Trophoblast cell (in vitro differentiated cells and primary cell): ENCODE measurements at regions not wholly inside any gene's neighbourhood (a gene's known extent, or its start where the extent isn't known, plus 50 kb on each side); places are given as distances from the start of the nearest gene placed in this dataset.

Experiments used
- DNase-seq, 2 donors: peaks; one replicate each; pipeline ENCODE4 v3.0.0-alpha.2; 2016
- H2AFZ ChIP-seq: 2 replicates; pipeline ENCODE4 v1.6.1; 2013; ENCODE audit warnings: low read length, moderate library complexity, mild to moderate bottlenecking; ENCODE audit not compliant: insufficient read depth, poor library complexity
- H2AK5ac ChIP-seq: 2 replicates; pipeline ENCODE4 v1.6.1; 2013; ENCODE audit warnings: mild to moderate bottlenecking, low read length
- H2BK120ac ChIP-seq: 2 replicates; pipeline ENCODE4 v1.6.1; 2013; ENCODE audit warnings: low read length, mild to moderate bottlenecking, moderate library complexity; ENCODE audit not compliant: insufficient read depth, poor library complexity
- H2BK12ac ChIP-seq: 2 replicates; pipeline ENCODE4 v1.6.1; 2013; ENCODE audit warnings: mild to moderate bottlenecking, low read length, moderate library complexity
- H2BK5ac ChIP-seq: 2 replicates; pipeline ENCODE4 v1.6.1; 2013; ENCODE audit warnings: low read length, low read depth, moderate library complexity, mild to moderate bottlenecking; ENCODE audit not compliant: poor library complexity
- H3K14ac ChIP-seq: 2 replicates; pipeline ENCODE4 v1.6.1; 2013; ENCODE audit warnings: mild to moderate bottlenecking, low read length
- H3K18ac ChIP-seq: 2 replicates; pipeline ENCODE4 v1.6.1; 2013; ENCODE audit warnings: mild to moderate bottlenecking, low read length
- H3K23ac ChIP-seq: 2 replicates; pipeline ENCODE4 v1.6.1; 2013; ENCODE audit warnings: low read length
- H3K27ac ChIP-seq: 2 replicates; pipeline ENCODE4 v1.5.1; 2013; ENCODE audit warnings: low read depth, mild to moderate bottlenecking, inconsistent platforms, low read length, moderate library complexity
- H3K27me3 ChIP-seq: 2 replicates; pipeline ENCODE4 v1.6.1; 2013; ENCODE audit warnings: inconsistent platforms, mild to moderate bottlenecking, low read length, moderate library complexity; ENCODE audit not compliant: insufficient read depth
- H3K36me3 ChIP-seq, 2 experiments: 1 replicate in 1 of 2; 2 replicates in 1 of 2; pipeline ENCODE4 v1.6.1; 2013; ENCODE audit warnings: low read length in 2 of 2, mild to moderate bottlenecking in 2 of 2, moderate library complexity in 1 of 2; ENCODE audit not compliant: insufficient read depth in 2 of 2, control insufficient read depth in 1 of 2
- H3K4ac ChIP-seq: 2 replicates; pipeline ENCODE4 v1.6.1; 2013; ENCODE audit warnings: low read depth, mild to moderate bottlenecking, low read length, moderate library complexity
- H3K4me1 ChIP-seq, 2 experiments: 1 replicate in 1 of 2; 2 replicates in 1 of 2; pipeline ENCODE4 v1.6.1; 2013; ENCODE audit warnings: low read length in 2 of 2, mild to moderate bottlenecking in 2 of 2, moderate library complexity in 1 of 2; ENCODE audit not compliant: insufficient read depth in 2 of 2, control insufficient read depth in 1 of 2
- H3K4me2 ChIP-seq: 2 replicates; pipeline ENCODE4 v1.6.1; 2013; ENCODE audit warnings: inconsistent platforms, mild to moderate bottlenecking, low read length, moderate library complexity
- H3K4me3 ChIP-seq: 2 replicates; pipeline ENCODE4 v1.5.1; 2013; ENCODE audit warnings: mild to moderate bottlenecking, low read depth, low read length, inconsistent platforms
- H3K79me1 ChIP-seq: one replicate; pipeline ENCODE4 v1.6.1; 2013; ENCODE audit warnings: low read length
- H3K79me2 ChIP-seq: 2 replicates; pipeline ENCODE4 v1.6.1; 2013; ENCODE audit warnings: low read length, mild to moderate bottlenecking; ENCODE audit not compliant: control insufficient read depth, insufficient read depth, poor library complexity
- H3K9ac ChIP-seq: 2 replicates; pipeline ENCODE4 v1.6.1; 2013; ENCODE audit warnings: mild to moderate bottlenecking, low read length
- H3K9me3 ChIP-seq: 2 replicates; pipeline ENCODE4 v1.6.1; 2013; ENCODE audit warnings: low read depth, mild to moderate bottlenecking, control low read depth, inconsistent platforms, low read length; ENCODE audit not compliant: insufficient read depth
- H4K12ac ChIP-seq: 2 replicates; pipeline ENCODE4 v1.6.1; 2013; ENCODE audit warnings: low read depth, mild to moderate bottlenecking, low read length, moderate library complexity
- H4K8ac ChIP-seq: 2 replicates; pipeline ENCODE4 v1.6.1; 2013; ENCODE audit warnings: low read depth, mild to moderate bottlenecking, low read length, moderate library complexity
- H4K91ac ChIP-seq: one replicate; pipeline ENCODE4 v1.6.1; 2013; ENCODE audit warnings: low read depth, mild to moderate bottlenecking, low read length, moderate library complexity
- WGBS: extraction: QIAGEN DNeasy Blood & Tissue Kit; methylation state at CpG from one replicate; pipeline ENCODE4 v1.1.7; 2013; ENCODE audit warnings: missing lambda C conversion rate; ENCODE audit not compliant: insufficient read length, insufficient coverage; ENCODE audit errors: extremely low coverage; 5-methylcytosine and 5-hydroxymethylcytosine counted together

DNA sequence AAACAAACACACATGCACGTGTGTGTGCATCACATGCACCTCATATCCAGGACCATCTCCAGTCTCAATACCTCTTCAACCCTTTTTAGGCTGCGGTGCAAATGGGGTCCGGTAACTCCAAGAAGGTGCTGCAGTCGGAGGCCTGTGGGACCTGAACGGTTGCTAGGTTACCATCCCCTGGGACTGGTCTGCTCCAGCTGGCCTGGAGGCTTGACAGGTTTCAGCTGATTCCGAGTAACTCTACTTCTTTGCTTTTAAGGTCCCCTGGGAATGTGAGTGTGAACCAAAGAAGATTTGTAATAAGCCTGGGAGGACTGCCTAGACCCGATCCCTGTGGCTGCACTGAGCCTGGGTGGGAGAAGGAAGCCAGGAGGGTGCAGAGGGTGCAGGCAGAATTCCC, 117.5 kb downstream of the CCNA1 start:
- Histone ChIP-seq H2BK120ac (no peak overlapping the region), H4K91ac (no peak overlapping the region), H2AK5ac (no peak overlapping the region), H3K14ac (no peak overlapping the region), H4K8ac (no peak overlapping the region), H3K79me2 (no peaks in the 10 kb centered on the region), H2BK5ac (no peak overlapping the region), H3K9ac (no peak overlapping the region), H2BK12ac (no peak overlapping the region), H3K4me2 (no peak overlapping the region), H3K27me3 (no peaks in the 10 kb centered on the region), H3K4ac (no peak overlapping the region), H3K27ac (no peak overlapping the region), H3K9me3 (no peaks in the 10 kb centered on the region), H3K4me3 (no peak overlapping the region), H3K4me1 (no peaks in the 10 kb centered on the region), H4K12ac (no peak overlapping the region), H3K36me3 (no peaks in the 10 kb centered on the region), H2AFZ (no peak overlapping the region), H3K79me1 (no peaks in the 10 kb centered on the region), H3K23ac (no peak overlapping the region), H3K18ac (no peak overlapping the region)
- no peak for DNase-seq
- no CpG with 5 or more reads among the region's 7 CpGs for WGBS

DNA sequence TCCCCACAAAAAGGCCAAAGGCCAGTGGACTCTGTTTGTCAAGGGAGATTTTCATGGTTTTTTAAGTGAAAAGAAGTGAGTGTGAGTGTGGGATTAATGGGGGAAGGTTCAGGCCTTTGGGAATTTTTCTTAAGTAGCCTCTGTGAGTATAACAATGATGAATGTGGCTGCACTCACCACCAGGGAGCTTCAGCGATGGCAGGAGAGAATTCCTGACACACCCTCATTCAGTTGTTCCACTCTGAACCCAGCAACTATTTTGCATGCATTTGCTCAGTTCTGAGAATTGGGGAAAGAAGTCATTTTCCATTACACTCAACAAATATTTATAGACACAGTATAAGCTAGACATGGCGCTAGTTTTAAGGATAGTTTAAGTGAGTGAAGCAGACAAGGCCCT, 117.9 kb downstream of the CCNA1 start:
- no peak overlapping the region for H3K4me3 ChIP-seq
- no peak overlapping the region for H3K14ac ChIP-seq
- no peak overlapping the region for H2BK5ac ChIP-seq
- no peaks in the 10 kb centered on the region for H3K27me3 ChIP-seq
- H3K23ac ChIP-seq, result no peak overlapping the region
- no peak overlapping the region for H3K27ac ChIP-seq
- no peak overlapping the region for H3K9ac ChIP-seq
- no peak for DNase-seq
- H3K4ac ChIP-seq, result no peak overlapping the region
- H3K79me1 ChIP-seq, result no peaks in the 10 kb centered on the region
- no peak overlapping the region for H4K91ac ChIP-seq
- no peak overlapping the region for H3K4me2 ChIP-seq
- H3K4me1 ChIP-seq, result no peaks in the 10 kb centered on the region
- no peak overlapping the region for H4K8ac ChIP-seq
- no peak overlapping the region for H3K18ac ChIP-seq
- H3K79me2 ChIP-seq, result no peaks in the 10 kb centered on the region
- H2AK5ac ChIP-seq, result no peak overlapping the region
- H3K36me3 ChIP-seq, result no peaks in the 10 kb centered on the region
- H3K9me3 ChIP-seq, result no peaks in the 10 kb centered on the region
- no peak overlapping the region for H2AFZ ChIP-seq
- no peak overlapping the region for H2BK120ac ChIP-seq
- no peak overlapping the region for H2BK12ac ChIP-seq
- H4K12ac ChIP-seq, result no peak overlapping the region
- WGBS, result no CpG with 5 or more reads among the region's 2 CpGs

DNA sequence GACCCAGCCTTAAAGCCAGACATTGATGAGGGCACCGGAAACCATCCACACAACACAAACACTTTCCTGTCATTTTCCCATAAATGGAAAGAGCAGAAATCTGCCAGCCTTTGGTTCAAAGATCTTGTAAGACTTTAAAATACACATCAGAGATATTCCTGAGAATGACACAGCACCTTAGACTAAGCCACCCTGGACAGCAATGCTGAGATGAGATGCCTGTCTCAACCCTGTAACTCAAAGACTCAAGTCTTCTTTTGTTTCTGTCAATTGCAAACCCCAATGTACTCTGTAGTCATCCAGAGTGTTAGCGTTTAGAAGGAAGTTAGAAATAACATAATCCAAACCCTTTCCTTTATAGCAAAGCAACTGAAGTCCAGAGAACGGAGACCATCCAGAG, 119.2 kb downstream of the CCNA1 start:
- Histone ChIP-seq H3K4ac (no peak overlapping the region), H3K9me3 (no peaks in the 10 kb centered on the region), H4K8ac (no peak overlapping the region), H3K79me2 (no peaks in the 10 kb centered on the region), H3K4me2 (no peak overlapping the region), H3K9ac (no peak overlapping the region), H3K18ac (no peak overlapping the region), H3K79me1 (no peaks in the 10 kb centered on the region), H2BK120ac (no peak overlapping the region), H3K23ac (no peak overlapping the region), H3K14ac (no peak overlapping the region), H3K27ac (no peak overlapping the region), H4K91ac (no peak overlapping the region), H3K4me1 (no peaks in the 10 kb centered on the region), H2BK5ac (no peak overlapping the region), H3K4me3 (no peak overlapping the region), H4K12ac (no peak overlapping the region), H3K36me3 (no peaks in the 10 kb centered on the region), H3K27me3 (no peaks in the 10 kb centered on the region), H2BK12ac (no peak overlapping the region), H2AFZ (no peak overlapping the region), H2AK5ac (no peak overlapping the region)
- WGBS, result no CpG with 5 or more reads among the region's 3 CpGs
- DNase-seq, result no peak

DNA sequence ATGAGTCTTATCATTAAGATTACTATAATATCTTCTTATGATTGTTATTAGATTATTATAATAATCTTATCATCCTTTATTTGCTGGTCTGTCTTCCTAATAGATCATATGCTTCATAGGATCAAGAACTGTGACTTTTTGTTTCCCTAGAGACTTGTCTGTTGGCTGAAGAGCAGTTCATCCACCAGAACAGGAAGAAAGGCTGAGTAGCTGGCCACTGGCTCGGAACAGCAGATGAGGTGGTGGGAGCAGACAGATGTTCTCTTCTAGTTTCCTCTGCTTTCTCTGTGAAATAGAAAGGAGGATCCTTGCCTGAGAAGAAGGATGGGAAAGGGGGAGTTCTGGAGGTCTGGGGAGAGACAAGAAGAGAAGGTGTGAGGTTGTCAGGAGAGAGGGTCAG, 120.0 kb downstream of the CCNA1 start:
- H2AK5ac ChIP-seq, result no peak overlapping the region
- no peaks in the 10 kb centered on the region for H3K27me3 ChIP-seq
- H3K4me1 ChIP-seq, result no peaks in the 10 kb centered on the region
- H3K4me3 ChIP-seq, result no peak overlapping the region
- no peak overlapping the region for H4K91ac ChIP-seq
- H3K4ac ChIP-seq, result no peak overlapping the region
- no peaks in the 10 kb centered on the region for H3K79me2 ChIP-seq
- H3K27ac ChIP-seq, result no peak overlapping the region
- H2BK120ac ChIP-seq, result no peak overlapping the region
- H2AFZ ChIP-seq, result no peak overlapping the region
- WGBS, result no CpG with 5 or more reads among the region's 1 CpG
- H3K9me3 ChIP-seq, result no peaks in the 10 kb centered on the region
- no peaks in the 10 kb centered on the region for H3K36me3 ChIP-seq
- H3K18ac ChIP-seq, result no peak overlapping the region
- no peak overlapping the region for H4K8ac ChIP-seq
- H3K9ac ChIP-seq, result no peak overlapping the region
- no peak overlapping the region for H2BK12ac ChIP-seq
- H2BK5ac ChIP-seq, result no peak overlapping the region
- H3K79me1 ChIP-seq, result no peaks in the 10 kb centered on the region
- no peak overlapping the region for H3K23ac ChIP-seq
- no peak overlapping the region for H4K12ac ChIP-seq
- no peak overlapping the region for H3K4me2 ChIP-seq
- no peak overlapping the region for H3K14ac ChIP-seq
- no peak for DNase-seq
